Neural progenitor cell (in vitro differentiated cells): ENCODE measurements at regions not wholly inside any gene's neighbourhood (a gene's known extent, or its start where the extent isn't known, plus 50 kb on each side); places are given as distances from the start of the nearest gene placed in this dataset.

ENCODE experiments used
- EZH2 ChIP-seq: fragments of 200-600 bp; sonication (generic); IDR thresholded peaks from 2 replicates; pipeline ENCODE4 v1.6.1; 2017; ENCODE audit warnings: antibody characterized with exemption, mild to moderate bottlenecking, moderate library complexity
- EZH2phosphoT487 ChIP-seq: fragments of 200-600 bp; sonication (generic); IDR thresholded peaks from 2 replicates; pipeline ENCODE4 v1.6.1; 2017; ENCODE audit warnings: antibody characterized with exemption
- TF ChIP-seq, protein P1 (sequence below): fragments of 200-600 bp; sonication (generic); IDR thresholded peaks from 2 replicates; pipeline ENCODE4 v1.5.1; 2017; ENCODE audit warnings: antibody characterized with exemption, mild to moderate bottlenecking

GRCh38 chr4:159432436-159432835, 329.6 kb downstream of the RAPGEF2 start:
- TF ChIP-seq, protein P1, sequence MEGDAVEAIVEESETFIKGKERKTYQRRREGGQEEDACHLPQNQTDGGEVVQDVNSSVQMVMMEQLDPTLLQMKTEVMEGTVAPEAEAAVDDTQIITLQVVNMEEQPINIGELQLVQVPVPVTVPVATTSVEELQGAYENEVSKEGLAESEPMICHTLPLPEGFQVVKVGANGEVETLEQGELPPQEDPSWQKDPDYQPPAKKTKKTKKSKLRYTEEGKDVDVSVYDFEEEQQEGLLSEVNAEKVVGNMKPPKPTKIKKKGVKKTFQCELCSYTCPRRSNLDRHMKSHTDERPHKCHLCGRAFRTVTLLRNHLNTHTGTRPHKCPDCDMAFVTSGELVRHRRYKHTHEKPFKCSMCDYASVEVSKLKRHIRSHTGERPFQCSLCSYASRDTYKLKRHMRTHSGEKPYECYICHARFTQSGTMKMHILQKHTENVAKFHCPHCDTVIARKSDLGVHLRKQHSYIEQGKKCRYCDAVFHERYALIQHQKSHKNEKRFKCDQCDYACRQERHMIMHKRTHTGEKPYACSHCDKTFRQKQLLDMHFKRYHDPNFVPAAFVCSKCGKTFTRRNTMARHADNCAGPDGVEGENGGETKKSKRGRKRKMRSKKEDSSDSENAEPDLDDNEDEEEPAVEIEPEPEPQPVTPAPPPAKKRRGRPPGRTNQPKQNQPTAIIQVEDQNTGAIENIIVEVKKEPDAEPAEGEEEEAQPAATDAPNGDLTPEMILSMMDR: no peak
- TF ChIP-seq EZH2 (no peak), EZH2phosphoT487 (no peak)
